HL-60 (cell line): ENCODE measurements at regions not wholly inside any gene's neighbourhood (a gene's known extent, or its start where the extent isn't known, plus 50 kb on each side); places are given as distances from the start of the nearest gene placed in this dataset.
"Not testable (repeated sequence)": the region's sequence is repeated elsewhere in the genome, so short reads cannot be mapped to it uniquely, and the experiment has no call there.

Experiments
- DNase-seq, 2 experiments: peaks; one replicate each; pipeline ENCODE4 v3.0.0-alpha.2; 2010 to 2020; ENCODE audit warnings: low read depth in 1 of 2, low spot score in 1 of 2
- H3K27ac ChIP-seq: fragments of 250-450 bp; sonication (Bioruptor Pico); replicated peaks from 2 replicates; pipeline ENCODE4 v1.5.1; 2020; ENCODE audit warnings: mild to moderate bottlenecking, moderate library complexity
- H3K27me3 ChIP-seq: fragments of 250-450 bp; sonication (Bioruptor Pico); 2 replicates; pipeline ENCODE4 v1.5.1; 2021; ENCODE audit warnings: mild to moderate bottlenecking, moderate library complexity; ENCODE audit not compliant: insufficient read depth, poor library complexity, severe bottlenecking
- H3K4me3 ChIP-seq: replicated peaks from 2 replicates; pipeline ENCODE4 v1.5.1; 2011; ENCODE audit warnings: mild to moderate bottlenecking, control low read depth, low read length; ENCODE audit not compliant: insufficient read depth
- GABPA ChIP-seq: IDR thresholded peaks from 2 replicates; pipeline ENCODE4 v1.6.1; 2012; ENCODE audit warnings: low read depth
- POLR2AphosphoS5 ChIP-seq: IDR thresholded peaks from 2 replicates; pipeline ENCODE4 v1.6.1; 2012; ENCODE audit warnings: low read depth
- SPI1 ChIP-seq: IDR thresholded peaks from 2 replicates; pipeline ENCODE4 v1.6.1; 2012; ENCODE audit warnings: low read depth, mild to moderate bottlenecking, borderline replicate concordance
- TF ChIP-seq, protein P1 (sequence below): IDR thresholded peaks from 2 replicates; pipeline ENCODE4 v1.6.1; 2012; ENCODE audit warnings: low read depth; ENCODE audit not compliant: insufficient replicate concordance
- TF ChIP-seq, protein P2 (sequence below): IDR thresholded peaks from one replicate; pipeline ENCODE4 v1.5.1; 2011; ENCODE audit warnings: low read length, control low read depth, inconsistent platforms; ENCODE audit not compliant: insufficient read depth

DNA sequence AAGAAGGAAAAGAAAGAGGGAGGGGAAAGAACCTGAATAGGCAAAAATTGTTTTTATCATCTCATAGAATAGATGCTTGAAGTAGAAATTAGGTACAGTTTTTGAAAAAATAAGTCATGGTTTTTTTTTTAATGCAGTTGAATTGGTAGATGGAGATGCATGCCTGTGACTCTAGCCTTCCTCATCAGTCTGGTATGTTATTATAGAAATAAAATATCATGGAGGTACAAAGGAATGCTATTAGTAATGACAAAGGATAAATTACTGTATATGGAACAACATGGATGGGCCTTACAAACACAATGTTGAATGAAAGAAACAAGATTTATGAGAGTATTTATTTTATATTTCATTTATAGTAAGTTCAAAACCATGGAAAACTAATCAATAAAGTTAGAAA is 162.4 kb upstream of the GALNT15 start:
- no peak overlapping the region for H3K4me3 ChIP-seq
- TF ChIP-seq GABPA (no peak), SPI1 (no peak), POLR2AphosphoS5 (no peak)
- TF ChIP-seq, protein P1, sequence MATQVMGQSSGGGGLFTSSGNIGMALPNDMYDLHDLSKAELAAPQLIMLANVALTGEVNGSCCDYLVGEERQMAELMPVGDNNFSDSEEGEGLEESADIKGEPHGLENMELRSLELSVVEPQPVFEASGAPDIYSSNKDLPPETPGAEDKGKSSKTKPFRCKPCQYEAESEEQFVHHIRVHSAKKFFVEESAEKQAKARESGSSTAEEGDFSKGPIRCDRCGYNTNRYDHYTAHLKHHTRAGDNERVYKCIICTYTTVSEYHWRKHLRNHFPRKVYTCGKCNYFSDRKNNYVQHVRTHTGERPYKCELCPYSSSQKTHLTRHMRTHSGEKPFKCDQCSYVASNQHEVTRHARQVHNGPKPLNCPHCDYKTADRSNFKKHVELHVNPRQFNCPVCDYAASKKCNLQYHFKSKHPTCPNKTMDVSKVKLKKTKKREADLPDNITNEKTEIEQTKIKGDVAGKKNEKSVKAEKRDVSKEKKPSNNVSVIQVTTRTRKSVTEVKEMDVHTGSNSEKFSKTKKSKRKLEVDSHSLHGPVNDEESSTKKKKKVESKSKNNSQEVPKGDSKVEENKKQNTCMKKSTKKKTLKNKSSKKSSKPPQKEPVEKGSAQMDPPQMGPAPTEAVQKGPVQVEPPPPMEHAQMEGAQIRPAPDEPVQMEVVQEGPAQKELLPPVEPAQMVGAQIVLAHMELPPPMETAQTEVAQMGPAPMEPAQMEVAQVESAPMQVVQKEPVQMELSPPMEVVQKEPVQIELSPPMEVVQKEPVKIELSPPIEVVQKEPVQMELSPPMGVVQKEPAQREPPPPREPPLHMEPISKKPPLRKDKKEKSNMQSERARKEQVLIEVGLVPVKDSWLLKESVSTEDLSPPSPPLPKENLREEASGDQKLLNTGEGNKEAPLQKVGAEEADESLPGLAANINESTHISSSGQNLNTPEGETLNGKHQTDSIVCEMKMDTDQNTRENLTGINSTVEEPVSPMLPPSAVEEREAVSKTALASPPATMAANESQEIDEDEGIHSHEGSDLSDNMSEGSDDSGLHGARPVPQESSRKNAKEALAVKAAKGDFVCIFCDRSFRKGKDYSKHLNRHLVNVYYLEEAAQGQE = no peak
- TF ChIP-seq, protein P2, sequence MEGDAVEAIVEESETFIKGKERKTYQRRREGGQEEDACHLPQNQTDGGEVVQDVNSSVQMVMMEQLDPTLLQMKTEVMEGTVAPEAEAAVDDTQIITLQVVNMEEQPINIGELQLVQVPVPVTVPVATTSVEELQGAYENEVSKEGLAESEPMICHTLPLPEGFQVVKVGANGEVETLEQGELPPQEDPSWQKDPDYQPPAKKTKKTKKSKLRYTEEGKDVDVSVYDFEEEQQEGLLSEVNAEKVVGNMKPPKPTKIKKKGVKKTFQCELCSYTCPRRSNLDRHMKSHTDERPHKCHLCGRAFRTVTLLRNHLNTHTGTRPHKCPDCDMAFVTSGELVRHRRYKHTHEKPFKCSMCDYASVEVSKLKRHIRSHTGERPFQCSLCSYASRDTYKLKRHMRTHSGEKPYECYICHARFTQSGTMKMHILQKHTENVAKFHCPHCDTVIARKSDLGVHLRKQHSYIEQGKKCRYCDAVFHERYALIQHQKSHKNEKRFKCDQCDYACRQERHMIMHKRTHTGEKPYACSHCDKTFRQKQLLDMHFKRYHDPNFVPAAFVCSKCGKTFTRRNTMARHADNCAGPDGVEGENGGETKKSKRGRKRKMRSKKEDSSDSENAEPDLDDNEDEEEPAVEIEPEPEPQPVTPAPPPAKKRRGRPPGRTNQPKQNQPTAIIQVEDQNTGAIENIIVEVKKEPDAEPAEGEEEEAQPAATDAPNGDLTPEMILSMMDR = no peak
- H3K27me3 ChIP-seq = no peaks in the 10 kb centered on the region
- no peak overlapping the region for H3K27ac ChIP-seq
- no peak for DNase-seq

DNA sequence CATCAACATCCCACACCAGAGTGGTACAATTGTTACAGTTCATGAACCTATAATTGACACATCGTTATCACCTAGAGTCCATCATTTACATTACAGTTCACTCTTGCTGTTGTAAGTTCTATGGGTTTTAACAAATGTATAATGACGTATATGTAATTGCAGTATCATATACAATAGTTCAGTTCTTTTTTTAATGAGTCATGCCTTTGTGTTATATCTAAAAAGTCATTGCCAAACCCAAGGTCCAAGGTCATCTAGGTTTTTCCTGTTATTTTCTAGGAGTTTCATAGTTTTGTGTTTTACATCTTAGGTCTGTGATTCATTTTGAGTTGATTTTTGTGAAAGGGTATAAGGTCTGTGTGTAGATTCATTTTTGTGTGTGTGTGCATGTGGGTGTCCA is 160.9 kb upstream of the GALNT15 start:
- TF ChIP-seq SPI1 = no peak
- TF ChIP-seq, protein P2 = no peak
- Histone ChIP-seq H3K27me3 (no peaks in the 10 kb centered on the region), H3K27ac (no peak overlapping the region), H3K4me3 (no peak overlapping the region)
- DNase-seq = no peak

DNA sequence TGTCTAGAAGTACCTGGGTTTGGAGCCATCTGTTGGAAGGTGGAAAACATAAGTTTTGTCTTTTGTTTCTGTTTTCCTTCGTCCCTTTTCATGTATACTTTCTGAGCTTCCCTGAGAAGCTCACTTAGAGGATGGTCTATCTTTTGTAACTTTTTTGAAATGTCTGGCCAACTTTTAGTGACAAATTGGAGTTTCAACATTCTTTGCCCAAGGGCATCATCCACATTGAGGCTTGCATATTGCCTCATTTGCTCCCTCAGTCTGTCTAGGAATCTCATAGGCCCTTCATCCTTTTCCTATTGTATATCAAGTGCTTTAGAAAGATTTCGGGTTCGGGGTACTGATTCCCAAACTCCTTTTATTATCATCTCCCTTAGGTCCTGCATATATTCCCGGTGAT is 152.7 kb upstream of the GALNT15 start:
- not testable (repeated sequence) for DNase-seq, H3K27ac ChIP-seq, H3K27me3 ChIP-seq, H3K4me3 ChIP-seq

DNA sequence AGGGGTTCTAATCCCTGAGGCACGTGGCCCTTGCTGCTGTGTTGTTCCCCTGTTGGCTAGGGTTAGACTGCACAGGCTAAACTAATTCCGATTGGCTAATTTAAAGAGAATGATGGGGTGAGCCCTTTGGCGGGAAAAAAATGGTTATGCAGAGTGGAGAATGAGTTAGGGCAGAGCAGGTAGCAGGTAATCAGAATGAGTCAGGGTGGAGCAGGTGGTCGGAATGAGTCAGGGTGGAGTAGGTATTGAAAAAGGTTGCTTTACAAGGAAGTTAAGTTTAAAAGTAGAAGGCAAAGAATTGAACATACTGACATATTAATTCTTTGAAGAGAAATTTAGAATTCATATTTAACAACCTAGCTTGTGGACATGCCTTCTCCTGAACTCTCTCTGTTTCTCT is 150.6 kb upstream of the GALNT15 start:
- DNase-seq, H3K27ac ChIP-seq, H3K27me3 ChIP-seq, H3K4me3 ChIP-seq: not testable (repeated sequence)

DNA sequence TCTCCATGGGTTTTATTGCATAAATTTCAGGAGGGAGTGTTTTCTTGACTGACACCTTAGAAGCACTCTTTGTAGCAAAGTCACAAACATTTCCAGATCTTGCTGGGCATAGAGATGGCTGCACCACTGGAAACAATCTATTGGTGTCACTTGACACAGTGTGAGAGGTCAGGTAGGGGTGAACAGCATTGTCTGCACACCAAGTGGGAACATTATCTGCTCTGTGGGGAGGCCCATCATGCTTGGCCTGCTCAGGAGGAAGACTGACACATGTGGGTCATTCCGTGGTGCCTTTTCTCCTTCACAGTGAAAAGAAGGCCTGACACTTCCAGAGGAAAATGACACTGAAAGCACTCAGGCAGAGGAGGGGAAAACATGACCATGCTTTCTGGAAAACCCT is 149.9 kb upstream of the GALNT15 start:
- Histone ChIP-seq H3K27me3 (no peaks in the 10 kb centered on the region), H3K27ac (no peak overlapping the region), H3K4me3 (no peak overlapping the region)
- TF ChIP-seq SPI1 = no peak
- TF ChIP-seq, protein P1 = no peak
- TF ChIP-seq, protein P2 = no peak
- no peak for DNase-seq
